ENCODE measurements at regions not wholly inside any gene's neighbourhood (a gene's known extent, or its start where the extent isn't known, plus 50 kb on each side); places are given as distances from the start of the nearest gene placed in this dataset.
"Not testable (repeated sequence)": the region's sequence is repeated elsewhere in the genome, so short reads cannot be mapped to it uniquely, and the experiment has no call there.

DNA sequence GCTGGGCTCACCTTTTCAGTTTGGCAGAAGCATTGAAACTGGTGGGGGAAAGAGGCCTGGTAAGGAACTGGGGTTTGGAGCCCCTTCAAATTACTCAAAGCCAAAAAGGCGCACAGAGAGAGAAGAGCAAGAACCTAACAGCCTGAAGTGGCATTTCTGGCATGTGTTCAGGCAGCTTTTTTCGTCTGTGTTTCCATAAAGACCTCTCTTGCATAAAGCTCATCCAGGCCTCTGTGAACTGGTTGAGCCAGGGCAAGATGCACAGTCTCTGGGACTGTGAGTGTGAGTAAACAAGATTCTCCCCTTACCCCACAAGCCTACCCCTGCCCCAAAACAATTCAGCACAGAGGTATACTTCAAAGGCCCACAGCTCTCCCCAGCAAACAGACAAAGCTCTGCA, 167.8 kb downstream of the QRSL1 start:
- no peak for DNase-seq

DNA sequence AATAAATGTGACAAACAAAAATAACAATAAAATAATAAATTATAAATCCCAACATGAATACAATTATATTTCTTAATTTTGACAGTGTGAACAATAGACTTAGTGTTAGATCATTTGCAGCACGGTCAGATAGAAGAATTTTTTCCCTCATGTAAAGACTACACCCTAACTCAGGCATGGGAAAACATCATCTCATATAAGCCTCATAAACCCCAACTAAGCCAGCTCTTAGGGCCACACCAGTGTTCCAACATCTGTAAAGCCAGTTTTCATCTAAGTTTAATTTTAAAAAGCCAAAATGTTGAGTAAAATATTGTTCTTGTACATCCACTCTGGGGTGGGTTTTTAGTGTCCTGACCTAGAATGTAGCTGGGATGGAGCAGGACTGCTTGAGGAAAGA, 167.4 kb downstream of the QRSL1 start:
- no peak for DNase-seq

DNA sequence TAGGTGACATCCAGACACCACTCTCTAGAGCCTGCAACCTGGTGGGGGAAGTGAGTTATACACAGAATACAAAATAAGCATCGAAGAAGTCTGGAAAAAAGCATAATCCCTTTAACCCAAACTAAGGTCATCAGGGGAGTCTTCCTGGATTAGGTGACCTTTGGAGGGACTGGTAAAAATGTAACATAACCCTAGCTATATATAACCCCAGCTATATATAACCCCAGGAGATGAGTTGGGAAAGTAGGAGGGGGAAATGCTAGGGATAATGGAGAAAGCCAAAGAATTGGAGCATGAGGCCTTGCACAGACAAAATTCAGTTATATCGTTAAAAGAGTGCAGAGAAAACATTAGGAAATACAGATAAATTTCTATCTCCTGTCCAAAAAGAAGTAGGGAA, 164.8 kb downstream of the QRSL1 start:
- no peak for DNase-seq

DNA sequence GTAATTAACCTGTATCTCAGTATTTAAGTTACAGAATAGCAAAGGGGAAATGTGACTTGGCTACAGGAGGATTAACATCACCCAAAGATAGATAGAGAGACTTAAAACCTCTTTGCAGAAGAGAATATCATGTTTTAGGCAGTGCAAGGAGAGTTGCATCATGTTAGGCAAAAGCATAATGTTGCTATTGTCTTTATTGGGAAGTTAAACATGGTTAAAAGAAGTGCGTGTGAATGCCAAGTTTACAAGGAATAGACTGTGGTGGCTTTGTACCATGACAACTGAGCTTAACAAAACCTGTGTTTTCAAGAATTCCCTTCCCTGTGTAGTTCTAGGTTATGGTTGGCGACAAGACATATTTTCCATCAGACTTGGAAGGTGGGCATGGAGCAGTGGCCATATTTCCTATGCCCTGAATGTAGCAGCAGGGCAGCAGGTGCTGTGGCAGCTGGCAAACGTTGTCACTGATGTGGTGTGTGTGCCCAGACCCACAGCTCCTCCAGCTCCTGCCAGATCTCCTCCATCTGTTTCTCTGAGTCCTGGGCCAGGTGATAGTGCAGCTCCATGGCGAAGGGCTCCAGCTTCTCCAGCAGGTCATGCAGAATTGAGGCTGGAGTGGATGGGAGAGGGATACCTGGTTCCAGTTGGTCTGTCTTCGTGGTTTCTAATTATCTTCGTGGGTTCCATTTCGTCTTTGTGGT, 163.3 kb downstream of the QRSL1 start:
- no peak for DNase-seq

DNA sequence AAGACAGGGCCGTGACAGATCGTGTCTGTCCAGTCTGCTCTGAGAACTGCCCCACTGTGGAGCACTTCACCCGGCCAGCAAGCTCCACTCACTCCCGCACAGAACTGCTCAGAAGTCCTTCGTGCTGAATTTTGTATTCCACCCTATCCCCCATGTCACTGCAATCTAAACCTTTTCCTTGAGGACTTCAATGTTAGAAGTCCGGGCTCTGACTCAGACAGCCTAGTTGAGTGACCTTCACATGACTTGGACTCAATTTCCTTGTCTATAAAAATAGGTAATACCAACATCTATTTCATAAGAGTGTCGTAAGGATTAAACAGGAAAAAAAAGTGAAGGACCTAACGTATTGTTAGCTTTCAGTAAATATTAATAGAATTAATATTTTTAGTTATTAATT, 161.6 kb downstream of the QRSL1 start:
- DNase-seq: no peak

DNA sequence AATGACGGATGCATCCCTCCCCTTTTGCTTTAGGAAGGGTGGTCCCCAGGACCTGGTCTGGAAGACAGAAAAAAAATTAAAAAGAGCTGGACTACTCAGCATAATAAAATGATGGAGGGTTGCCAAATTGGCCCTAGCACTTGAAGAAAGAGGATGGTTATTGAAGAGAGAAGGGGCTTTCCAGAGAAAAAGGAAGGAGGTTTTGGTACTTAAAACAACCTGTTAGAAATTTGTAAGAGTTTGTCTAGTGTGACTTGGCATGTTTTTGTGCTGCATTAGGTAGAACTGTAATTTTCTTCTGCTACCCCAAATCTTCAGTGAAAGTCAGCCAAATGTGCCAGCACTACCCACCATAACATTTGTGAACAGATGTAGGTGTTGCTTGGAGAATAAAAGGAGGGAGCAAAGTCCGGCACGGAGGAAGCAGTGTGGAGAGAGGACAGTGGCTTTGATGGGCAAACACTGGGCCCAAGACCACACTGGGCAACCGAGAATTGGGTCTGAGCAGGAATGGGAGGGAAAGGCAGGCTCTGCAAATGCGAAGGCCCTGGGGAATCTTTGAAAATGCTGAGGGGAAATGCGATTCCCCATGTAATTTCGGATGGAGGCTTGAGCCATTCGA, 160.9 kb downstream of the QRSL1 start:
- no peak for DNase-seq

DNA sequence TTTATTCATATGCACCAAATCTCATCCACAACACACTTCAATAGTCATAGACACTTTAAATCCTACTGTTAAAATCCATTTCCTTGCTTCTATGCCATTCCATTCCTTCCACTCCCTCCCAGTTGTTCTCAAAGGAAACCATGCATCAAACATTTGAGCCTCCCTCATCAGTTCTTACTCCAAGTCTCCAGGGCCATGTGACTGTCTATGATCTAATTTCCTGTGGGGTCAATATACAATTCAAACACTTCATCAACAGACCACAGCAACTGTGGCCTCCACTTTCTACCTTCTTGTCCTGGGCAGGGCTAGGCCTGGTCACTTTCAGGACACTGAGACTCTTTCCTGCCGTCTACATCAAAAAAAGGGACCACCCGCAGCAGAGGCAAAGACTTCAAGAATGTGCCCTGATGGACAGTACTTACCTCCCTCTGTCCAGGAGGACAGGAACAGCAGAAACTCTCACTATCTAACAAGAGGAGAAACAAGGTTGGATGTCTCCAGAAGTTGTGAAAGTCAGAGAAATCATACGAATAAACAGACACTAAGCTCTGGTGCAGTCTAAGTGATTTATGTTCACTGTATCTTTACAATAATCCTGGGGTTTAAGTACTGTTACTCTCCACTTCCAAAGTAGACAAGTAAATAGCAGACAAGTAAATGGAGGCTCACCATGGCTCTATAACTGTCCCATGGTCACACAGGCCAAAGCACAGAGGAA, 160.2 kb downstream of the QRSL1 start:
- no peak for DNase-seq

DNA sequence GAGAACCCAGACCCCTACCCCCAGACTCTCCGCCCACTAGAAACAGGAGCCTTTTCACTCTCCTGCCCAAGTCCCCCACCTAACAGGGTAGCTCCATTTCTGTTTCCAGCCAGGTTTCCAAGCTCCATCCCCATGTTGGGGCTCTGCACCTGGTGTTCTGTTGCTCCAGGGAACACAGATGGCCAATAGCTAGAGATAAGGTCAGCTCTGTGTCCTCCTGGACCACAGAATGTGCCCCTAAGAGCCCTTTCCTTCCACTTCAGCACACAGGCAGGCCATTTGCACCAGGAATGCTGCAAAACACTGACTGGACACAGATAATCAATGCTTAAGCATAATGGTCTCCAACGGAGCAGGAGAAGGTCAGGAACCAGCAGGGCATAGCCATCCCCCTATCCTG, 159.4 kb downstream of the QRSL1 start:
- no peak for DNase-seq

DNA sequence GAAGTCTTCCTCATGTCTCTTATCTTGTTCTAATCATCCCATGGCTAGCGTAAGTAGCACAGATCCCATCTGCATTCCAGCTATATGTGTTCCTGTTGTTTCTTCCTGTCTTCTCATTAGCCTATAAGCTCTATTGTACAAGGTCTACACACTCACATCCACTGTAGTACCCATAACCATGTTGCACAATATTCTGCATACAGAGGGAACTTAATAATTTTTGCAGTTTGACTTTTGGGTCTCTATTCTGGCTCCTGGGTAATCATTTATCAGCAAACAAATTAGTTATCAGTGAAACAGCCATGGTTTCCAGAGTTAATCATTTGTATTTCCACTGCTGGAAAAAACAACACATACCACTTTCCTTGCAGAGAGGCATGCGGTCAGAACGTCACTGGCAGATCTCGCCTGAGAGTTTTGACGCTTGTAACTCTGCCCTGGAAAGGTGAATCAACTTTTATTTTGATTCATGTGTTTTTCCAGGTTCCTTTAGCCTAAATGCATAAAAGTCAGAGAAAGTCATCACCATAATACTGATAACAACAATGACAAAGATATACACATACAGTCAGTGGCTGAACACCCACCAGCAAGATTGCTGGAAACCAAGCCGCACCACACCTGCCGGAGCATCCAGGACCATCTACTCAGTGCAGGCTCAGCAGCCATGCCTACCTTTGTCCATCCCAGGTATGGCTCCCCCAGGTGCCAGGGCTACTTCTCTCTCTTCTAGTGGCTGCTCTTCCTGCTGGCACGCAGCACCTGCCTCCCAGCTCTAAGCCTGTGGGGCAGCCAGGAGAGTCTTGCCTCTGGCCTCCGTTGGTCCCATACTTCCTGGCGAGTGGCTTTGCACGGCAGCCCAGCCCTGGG, 158.2 kb downstream of the QRSL1 start:
- DNase-seq: no peak

DNA sequence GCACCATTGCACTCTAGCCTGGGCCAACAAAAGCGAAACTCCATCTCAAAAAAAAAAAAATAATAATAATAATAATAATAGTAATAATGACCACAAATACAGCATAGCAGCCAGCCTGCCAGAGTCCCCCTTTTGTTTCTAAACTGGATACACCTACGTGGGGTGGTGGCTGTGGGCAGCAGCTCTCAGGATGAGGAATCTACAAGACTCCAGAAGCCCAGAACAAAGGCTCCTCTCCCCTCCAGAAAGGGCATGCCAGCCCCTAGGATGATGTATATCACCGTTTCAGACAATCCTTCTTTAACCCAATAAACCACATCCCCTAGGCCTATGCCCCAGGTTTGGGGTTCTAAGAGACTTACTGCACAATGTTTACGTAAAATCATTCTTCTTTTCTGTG, 155.9 kb downstream of the QRSL1 start:
- DNase-seq: no peak

DNA sequence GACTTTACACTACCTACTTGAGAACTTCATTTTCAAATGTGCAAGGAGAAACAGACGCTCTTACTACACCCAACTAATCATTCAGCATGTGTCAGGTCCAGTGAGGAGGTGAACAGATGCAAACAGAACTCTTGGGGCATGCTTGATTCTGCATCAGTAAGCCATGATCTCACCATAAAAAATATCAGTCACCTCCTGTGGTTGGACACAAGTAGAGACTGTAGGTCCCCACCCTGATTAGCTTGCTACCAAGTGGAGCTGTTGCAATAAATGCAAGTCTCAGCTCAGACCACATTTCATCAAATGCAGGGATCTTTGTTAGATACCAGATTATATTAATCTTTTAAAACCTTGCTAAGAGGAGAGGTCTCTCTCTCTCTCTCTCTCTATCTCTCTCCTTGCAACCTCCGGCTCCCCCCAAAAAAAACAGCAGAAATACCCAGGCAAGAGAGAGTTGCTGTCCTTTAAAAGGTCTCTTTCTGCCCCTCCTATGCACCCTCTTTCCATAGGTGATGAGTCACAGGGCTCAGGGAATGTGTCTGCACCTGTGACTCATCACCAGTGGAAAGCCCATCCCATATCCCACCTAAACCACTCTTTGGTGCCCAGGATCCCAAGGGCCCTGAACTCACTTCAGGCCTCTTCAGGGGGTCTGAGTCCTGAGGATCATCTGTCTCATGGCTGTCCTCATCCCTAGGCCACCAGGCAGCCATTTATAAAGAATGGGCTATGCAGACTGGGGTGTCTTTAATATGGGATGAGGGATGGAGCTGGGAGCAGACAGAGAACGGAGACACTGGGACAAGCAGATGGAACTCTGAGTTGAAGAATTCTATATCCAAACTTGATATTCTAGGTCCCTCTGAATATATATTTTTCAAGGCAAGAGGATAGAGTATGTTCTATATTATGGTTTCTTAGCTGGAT, 154.5 kb downstream of the QRSL1 start:
- no peak for DNase-seq

DNA sequence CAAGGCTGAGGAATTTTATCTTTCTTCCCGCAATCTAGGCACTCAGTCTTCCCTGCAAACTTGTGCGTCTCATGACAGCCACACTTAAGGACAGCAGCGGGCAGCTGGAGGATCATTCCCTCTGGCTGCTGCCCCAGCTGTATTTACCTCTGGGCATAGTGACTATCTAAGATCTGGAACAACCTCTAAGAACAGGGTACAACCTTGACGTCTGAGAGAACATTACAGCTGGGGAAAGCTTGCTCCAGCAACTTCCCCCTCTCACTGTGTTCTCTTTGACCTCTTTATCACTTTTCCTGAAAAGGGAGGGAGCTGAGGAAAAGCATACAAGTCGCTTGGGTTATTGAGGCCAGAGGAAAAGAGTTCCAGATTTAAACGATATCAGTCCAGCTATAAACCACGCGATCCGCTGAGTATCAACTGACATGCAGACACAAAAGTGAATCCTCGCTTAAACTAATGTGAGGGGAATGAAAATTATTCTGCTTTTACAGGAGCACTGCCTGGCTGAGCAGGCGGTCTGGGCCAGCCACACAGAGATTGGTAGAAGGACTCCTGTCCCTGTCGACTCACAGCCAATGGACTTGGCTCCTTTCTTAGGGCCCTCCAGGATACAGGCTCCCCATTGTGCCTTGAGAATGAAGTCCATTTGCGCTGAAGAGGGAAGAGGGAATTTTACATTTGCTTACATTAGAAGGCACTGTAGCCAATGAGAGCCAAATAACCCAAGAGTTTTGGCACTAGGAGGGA, 153.3 kb downstream of the QRSL1 start:
- no peak for DNase-seq

DNA sequence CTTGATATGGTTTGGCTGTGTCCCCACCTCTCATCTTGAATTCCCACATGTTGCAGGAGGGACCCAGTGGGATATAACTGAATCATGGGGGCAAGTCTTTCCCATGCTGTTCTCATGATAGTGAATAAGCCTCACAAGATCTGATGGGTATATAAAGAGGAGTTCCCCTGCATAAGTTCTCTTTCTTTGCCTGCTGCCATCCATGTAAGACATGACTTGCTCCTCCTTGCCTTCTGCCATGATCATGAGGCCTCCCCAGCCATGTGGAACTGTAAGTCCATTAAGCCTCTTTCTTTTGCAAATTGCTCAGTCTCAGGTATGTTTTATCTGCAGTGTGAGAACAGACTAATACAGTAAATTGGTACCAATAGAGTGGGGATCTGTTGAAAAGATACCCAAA, 150.2 kb downstream of the QRSL1 start:
- DNase-seq: not testable (repeated sequence)

DNA sequence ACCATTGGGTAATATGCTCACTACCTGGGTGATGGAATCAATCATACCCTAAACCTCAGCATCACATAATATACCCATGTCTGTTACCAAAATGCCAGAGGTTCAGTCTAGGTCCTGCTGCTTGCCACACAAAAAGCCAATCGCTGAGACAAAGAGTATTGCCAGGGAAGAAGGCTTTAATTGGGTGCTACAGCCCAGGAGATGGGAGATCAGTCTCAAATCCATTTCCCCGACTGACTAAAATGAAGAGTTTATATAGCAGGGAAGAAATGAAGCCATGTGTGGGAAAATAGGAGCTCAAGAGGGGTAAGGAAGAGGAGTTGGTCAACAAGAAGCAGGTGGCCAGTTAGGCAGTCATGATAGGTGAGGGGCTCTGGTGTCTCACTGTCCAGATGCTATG, 149.6 kb downstream of the QRSL1 start:
- DNase-seq: no peak

DNA sequence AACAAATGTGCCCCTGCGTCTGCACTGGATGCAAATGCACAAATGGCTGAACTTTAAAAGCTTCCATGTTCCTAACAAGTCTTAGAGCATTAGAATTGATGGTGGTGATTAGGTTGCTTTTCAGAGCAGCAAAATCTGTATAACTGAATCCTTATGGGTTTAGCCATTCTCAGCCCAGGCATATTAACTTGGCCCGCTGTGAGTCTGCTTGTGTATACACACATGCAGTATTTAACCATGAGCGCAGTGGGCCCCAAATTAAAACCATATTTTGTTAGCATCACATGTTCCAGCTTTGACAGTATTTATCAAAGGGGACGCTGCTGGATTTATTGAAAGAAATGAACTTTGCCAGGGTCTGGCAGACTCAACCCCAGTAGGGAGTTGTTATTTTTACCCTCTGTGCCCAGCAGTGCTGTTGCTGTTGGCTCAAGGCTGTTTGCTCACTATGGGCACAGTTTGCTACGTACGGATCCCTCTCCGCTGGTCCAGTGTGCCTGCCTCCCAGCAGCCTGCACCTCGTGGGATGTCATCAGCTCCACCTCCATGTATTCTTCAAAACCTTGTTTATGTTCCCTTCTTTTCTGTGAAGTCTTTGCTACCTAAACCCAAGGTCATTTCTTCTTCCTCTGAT, 144.7 kb downstream of the QRSL1 start:
- DNase-seq: no peak

DNA sequence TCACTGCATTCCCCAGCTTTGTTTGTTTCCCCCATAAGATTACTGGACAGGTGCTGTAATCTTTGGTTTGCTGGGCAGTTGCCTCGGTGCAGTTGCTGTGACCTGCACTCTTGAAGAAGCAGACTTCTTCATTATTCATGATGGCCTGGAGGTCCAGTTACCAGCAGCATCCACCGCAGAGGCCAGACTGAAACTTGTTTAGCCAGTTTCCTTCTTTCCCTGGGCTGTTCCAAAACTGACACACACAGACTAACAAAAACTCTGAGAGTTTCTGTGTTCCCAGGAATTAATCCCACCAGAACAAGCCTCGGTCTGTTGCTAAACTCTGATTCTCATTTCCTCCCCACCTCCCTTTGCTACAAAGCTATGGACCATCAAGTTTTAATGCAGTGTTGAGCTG, 144.1 kb downstream of the QRSL1 start:
- peak; percentile 65 for DNase-seq

DNA sequence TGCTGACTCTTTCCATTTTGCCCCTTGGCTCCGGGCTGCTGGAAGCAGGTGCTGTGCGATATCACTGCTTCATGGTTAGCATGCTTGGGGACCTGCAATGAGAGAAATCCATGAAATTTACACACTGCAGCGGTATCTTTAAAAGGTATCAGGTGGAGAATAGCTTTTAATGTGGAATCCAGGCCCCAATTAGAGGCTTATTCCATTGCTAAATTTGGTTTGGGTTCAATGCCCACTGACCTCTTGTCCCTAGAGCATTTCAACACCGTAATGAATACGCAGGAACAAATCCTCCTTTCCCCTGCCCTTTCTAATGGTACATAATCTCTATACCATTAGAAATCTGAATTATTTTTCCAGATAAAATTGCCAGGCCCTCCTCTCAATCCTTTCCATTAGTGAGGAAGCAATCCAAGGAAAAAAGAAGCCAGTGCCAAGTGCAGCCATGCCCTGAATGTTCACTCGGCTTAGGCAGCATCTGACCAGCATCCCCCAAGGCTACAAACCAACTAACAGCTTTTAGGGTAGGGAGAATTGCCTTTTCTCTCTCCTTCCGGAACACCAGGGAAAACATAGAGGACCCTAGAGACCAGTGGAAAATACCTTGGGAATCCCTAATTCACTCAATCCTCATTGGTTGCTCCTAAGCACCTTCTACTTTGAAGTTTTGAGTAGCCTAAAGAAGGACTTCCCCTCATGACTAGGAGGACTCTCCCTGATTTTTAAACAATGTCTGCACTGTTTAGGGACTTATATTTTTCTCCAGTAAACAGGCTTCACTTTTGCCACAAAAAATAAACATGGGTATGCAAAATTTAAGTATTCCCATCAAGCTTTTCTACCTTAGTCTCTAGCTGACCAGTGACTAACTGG, 143.1 kb downstream of the QRSL1 start:
- DNase-seq: no peak

DNA sequence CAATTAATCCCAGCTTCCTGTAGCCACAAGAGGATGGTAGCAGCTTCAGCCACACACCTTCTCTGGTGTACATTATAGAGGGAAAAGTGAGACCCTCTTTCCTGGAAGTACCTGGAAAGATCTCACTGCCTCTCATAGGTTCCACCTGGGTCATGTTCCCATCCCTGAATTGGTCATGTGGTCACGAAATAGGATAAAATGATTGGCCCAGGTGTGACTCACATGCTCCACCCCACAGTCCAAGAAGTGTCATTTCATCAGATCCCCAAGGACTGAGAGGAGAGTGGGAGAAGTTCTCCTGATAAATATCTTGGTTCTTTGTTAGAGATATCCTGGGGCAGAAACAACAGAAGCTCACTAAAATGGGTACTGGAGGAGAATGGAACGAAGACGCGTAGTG, 142.4 kb downstream of the QRSL1 start:
- no peak for DNase-seq

DNA sequence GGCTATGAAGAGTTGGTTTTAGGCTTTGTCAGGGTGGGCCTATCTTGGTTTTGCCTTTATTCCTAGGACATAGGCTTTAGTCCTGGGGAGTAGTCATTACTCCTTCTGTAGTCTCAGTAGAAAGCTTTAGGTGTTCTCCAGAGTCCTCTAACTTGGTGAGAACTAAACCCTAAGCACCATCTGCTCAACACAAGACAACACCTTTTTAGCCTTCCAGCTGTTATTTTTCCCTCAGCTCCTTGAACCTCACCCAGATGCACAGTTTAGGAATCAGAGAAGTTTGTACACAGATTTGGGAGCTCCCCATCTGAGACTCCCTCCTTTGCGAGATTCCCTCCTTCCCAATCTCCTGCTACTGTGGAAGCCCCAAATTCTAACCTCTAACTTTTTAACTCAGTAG, 141.3 kb downstream of the QRSL1 start:
- no peak for DNase-seq

Data from left kidney (tissue), 1 donor.